ENCODE measurements at regions not wholly inside any gene's neighbourhood (a gene's known extent, or its start where the extent isn't known, plus 50 kb on each side); places are given as distances from the start of the nearest gene placed in this dataset.
A peak's percentile ranks its signal among the peaks of the same experiment; 100 is the strongest.

GRCh38 chr7:115491744-115492380, 538.7 kb downstream of the TFEC start:
- DNase-seq (ENCODE audit: insufficient read length, low spot score) = no peak
- TF ChIP-seq CTCF (IDR thresholded peaks at IDR 0.05; ENCODE audit: insufficient read depth, missing control alignments) = no peak
- peak; percentile 48 for FAIRE-seq

GRCh38 chr7:115479448-115479847, 551.1 kb downstream of the TFEC start:
- no peak for TF ChIP-seq CTCF (IDR thresholded peaks at IDR 0.05; ENCODE audit: insufficient read depth, missing control alignments)
- FAIRE-seq = no peak
- no peak for DNase-seq (ENCODE audit: insufficient read length, low spot score)

- TF ChIP-seq CTCF (IDR thresholded peaks at IDR 0.05; ENCODE audit: insufficient read depth, missing control alignments) = no peak
- FAIRE-seq = no peak
- no peak for DNase-seq (ENCODE audit: insufficient read length, low spot score)
Observed at GRCh38 chr7:115478426-115478825, 552.1 kb downstream of the TFEC start.

GRCh38 chr7:115477193-115477651, 553.3 kb downstream of the TFEC start:
- no peak for TF ChIP-seq CTCF (IDR thresholded peaks at IDR 0.05; ENCODE audit: insufficient read depth, missing control alignments)
- no peak for DNase-seq (ENCODE audit: insufficient read length, low spot score)
- FAIRE-seq = no peak

- DNase-seq (ENCODE audit: insufficient read length, low spot score) = no peak
- no peak for FAIRE-seq
- no peak for TF ChIP-seq CTCF (IDR thresholded peaks at IDR 0.05; ENCODE audit: insufficient read depth, missing control alignments)
Observed at GRCh38 chr7:115476671-115477181, 553.8 kb downstream of the TFEC start.

GRCh38 chr7:115475761-115476385, 554.0 kb downstream of the MDFIC start:
- no peak for FAIRE-seq
- TF ChIP-seq CTCF (IDR thresholded peaks at IDR 0.05; ENCODE audit: insufficient read depth, missing control alignments) = peak; percentile 38
- DNase-seq (ENCODE audit: insufficient read length, low spot score) = no peak

- no peak for DNase-seq (ENCODE audit: insufficient read length, low spot score)
- TF ChIP-seq CTCF (IDR thresholded peaks at IDR 0.05; ENCODE audit: insufficient read depth, missing control alignments) = no peak
- FAIRE-seq = no peak
Observed at GRCh38 chr7:115475206-115475605, 553.3 kb downstream of the MDFIC start.
